ENCODE measurements at regions not wholly inside any gene's neighbourhood (a gene's known extent, or its start where the extent isn't known, plus 50 kb on each side); places are given as distances from the start of the nearest gene placed in this dataset.
"Not testable (repeated sequence)": the region's sequence is repeated elsewhere in the genome, so short reads cannot be mapped to it uniquely, and the experiment has no call there.

- Histone ChIP-seq H3K36me3 (ENCODE audit: insufficient read depth, low read length) (peaks cover 32% of the 10 kb centered on the region), H3K27ac (ENCODE audit: low read depth, low read length) (no peak overlapping the region), H3K79me2 (ENCODE audit: control insufficient read depth, insufficient read depth, low read length, unreplicated experiment) (no peaks in the 10 kb centered on the region), H3K4me1 (ENCODE audit: control insufficient read depth, insufficient read depth, low read length, unreplicated experiment) (peaks cover 16% of the 10 kb centered on the region), H2AFZ (ENCODE audit: low read length, unreplicated experiment) (no peak overlapping the region), H3K4me3 (ENCODE audit: low read depth, low read length) (no peak overlapping the region), H3K27me3 (ENCODE audit: insufficient read depth, low read length) (no peaks in the 10 kb centered on the region)
Observed at GRCh38 chr6:144449911-144450597, 164.9 kb downstream of the UTRN start.

DNA sequence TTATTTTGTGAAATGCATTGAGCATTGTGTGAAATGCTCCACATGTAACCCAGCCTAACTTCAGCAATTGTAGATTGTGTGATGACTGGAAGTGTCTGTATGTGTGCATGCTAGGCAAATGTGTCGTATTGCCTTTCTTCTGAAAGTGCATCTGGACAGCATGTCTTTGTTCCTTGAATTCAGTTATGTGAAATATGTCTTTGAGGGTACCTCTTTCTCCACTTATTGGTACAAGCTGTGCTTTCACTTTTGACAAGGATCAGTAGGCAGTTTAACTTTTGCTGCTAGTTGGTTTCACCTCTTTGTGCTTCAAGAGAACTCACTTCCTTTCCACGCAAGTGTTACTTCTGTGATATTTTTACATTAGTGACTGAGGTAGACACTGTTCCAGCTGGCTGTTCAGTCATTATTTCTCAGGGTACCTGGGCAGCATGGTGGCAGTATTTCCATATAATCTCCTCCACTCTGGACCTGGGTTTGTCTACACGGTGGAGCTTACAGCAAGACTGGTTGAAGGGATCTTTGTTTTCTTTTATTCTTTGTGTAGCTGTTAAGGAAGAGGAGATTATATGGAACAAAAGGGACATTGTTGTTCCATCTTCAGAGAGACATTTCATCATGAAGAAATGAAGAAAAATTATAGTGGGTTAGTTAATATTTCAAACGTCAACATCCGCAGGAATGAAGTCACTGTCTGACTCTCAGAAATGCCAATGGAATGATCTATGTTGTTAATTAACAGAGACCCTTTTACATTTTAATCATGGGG, 175.4 kb downstream of the UTRN start:
- Histone ChIP-seq H3K27ac (ENCODE audit: low read depth, low read length) (no peak overlapping the region), H3K4me3 (ENCODE audit: low read depth, low read length) (no peak overlapping the region), H2AFZ (ENCODE audit: low read length, unreplicated experiment) (no peak overlapping the region), H3K36me3 (ENCODE audit: insufficient read depth, low read length) (peaks cover 28% of the 10 kb centered on the region), H3K79me2 (ENCODE audit: control insufficient read depth, insufficient read depth, low read length, unreplicated experiment) (no peaks in the 10 kb centered on the region), H3K4me1 (ENCODE audit: control insufficient read depth, insufficient read depth, low read length, unreplicated experiment) (no peaks in the 10 kb centered on the region), H3K27me3 (ENCODE audit: insufficient read depth, low read length) (no peaks in the 10 kb centered on the region)

GRCh38 chr6:144462058-144462457, 176.9 kb downstream of the UTRN start:
- no peaks in the 10 kb centered on the region for H3K4me1 ChIP-seq (ENCODE audit: control insufficient read depth, insufficient read depth, low read length, unreplicated experiment)
- no peaks in the 10 kb centered on the region for H3K79me2 ChIP-seq (ENCODE audit: control insufficient read depth, insufficient read depth, low read length, unreplicated experiment)
- peaks cover 33% of the 10 kb centered on the region for H3K36me3 ChIP-seq (ENCODE audit: insufficient read depth, low read length)
- H3K4me3 ChIP-seq (ENCODE audit: low read depth, low read length) = no peak overlapping the region
- no peak overlapping the region for H3K27ac ChIP-seq (ENCODE audit: low read depth, low read length)
- no peak overlapping the region for H2AFZ ChIP-seq (ENCODE audit: low read length, unreplicated experiment)
- H3K27me3 ChIP-seq (ENCODE audit: insufficient read depth, low read length) = no peaks in the 10 kb centered on the region

- Histone ChIP-seq H3K4me1 (ENCODE audit: control insufficient read depth, insufficient read depth, low read length, unreplicated experiment) (no peaks in the 10 kb centered on the region), H2AFZ (ENCODE audit: low read length, unreplicated experiment) (no peak overlapping the region), H3K27me3 (ENCODE audit: insufficient read depth, low read length) (no peaks in the 10 kb centered on the region), H3K4me3 (ENCODE audit: low read depth, low read length) (no peak overlapping the region), H3K79me2 (ENCODE audit: control insufficient read depth, insufficient read depth, low read length, unreplicated experiment) (no peaks in the 10 kb centered on the region), H3K27ac (ENCODE audit: low read depth, low read length) (no peak overlapping the region), H3K36me3 (ENCODE audit: insufficient read depth, low read length) (peaks cover 11% of the 10 kb centered on the region)
Observed at GRCh38 chr6:144466716-144467115, 181.6 kb downstream of the UTRN start.

- Histone ChIP-seq H3K27me3 (ENCODE audit: insufficient read depth, low read length) (no peaks in the 10 kb centered on the region), H3K36me3 (ENCODE audit: insufficient read depth, low read length) (peaks cover 6% of the 10 kb centered on the region), H3K79me2 (ENCODE audit: control insufficient read depth, insufficient read depth, low read length, unreplicated experiment) (no peaks in the 10 kb centered on the region), H3K4me3 (ENCODE audit: low read depth, low read length) (no peak overlapping the region), H3K4me1 (ENCODE audit: control insufficient read depth, insufficient read depth, low read length, unreplicated experiment) (no peaks in the 10 kb centered on the region), H3K27ac (ENCODE audit: low read depth, low read length) (no peak overlapping the region), H2AFZ (ENCODE audit: low read length, unreplicated experiment) (no peak overlapping the region)
Observed at GRCh38 chr6:144467172-144467762, 182.1 kb downstream of the UTRN start.

DNA sequence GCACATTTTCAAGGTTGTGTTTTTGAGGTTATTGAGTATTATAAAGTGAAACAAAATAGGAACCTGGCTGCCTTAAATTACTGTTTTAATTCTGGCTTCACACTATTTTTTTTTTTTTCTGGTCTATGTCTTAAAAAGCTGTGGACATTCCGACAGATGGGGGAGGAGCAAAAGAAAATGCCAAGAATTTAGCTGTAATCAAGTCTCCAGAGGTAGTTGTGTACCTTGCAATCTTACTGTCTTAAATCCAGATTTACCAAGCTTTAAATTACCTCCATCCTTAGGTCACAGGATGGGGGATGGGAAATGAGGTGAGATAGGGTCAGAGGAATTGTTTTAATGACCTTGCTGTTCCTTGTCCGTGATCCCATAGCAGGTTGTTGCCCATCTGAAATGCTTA, 182.8 kb downstream of the UTRN start:
- Histone ChIP-seq H3K4me1 (ENCODE audit: control insufficient read depth, insufficient read depth, low read length, unreplicated experiment) (no peaks in the 10 kb centered on the region), H3K79me2 (ENCODE audit: control insufficient read depth, insufficient read depth, low read length, unreplicated experiment) (no peaks in the 10 kb centered on the region), H3K36me3 (ENCODE audit: insufficient read depth, low read length) (peaks cover 6% of the 10 kb centered on the region), H2AFZ (ENCODE audit: low read length, unreplicated experiment) (no peak overlapping the region), H3K4me3 (ENCODE audit: low read depth, low read length) (no peak overlapping the region), H3K27me3 (ENCODE audit: insufficient read depth, low read length) (no peaks in the 10 kb centered on the region), H3K27ac (ENCODE audit: low read depth, low read length) (no peak overlapping the region)

- Histone ChIP-seq H3K36me3 (ENCODE audit: insufficient read depth, low read length) (peaks cover 11% of the 10 kb centered on the region; the same call in 1 of the 2 replicates), H3K27me3 (ENCODE audit: insufficient read depth, low read length) (no peaks in the 10 kb centered on the region), H3K4me1 (ENCODE audit: control insufficient read depth, insufficient read depth, low read length, unreplicated experiment) (no peaks in the 10 kb centered on the region), H3K79me2 (ENCODE audit: control insufficient read depth, insufficient read depth, low read length, unreplicated experiment) (no peaks in the 10 kb centered on the region), H2AFZ (ENCODE audit: low read length, unreplicated experiment) (no peak overlapping the region), H3K27ac (ENCODE audit: low read depth, low read length) (no peak overlapping the region), H3K4me3 (ENCODE audit: low read depth, low read length) (no peak overlapping the region)
Observed at GRCh38 chr6:144468709-144469108, 183.6 kb downstream of the UTRN start.

DNA sequence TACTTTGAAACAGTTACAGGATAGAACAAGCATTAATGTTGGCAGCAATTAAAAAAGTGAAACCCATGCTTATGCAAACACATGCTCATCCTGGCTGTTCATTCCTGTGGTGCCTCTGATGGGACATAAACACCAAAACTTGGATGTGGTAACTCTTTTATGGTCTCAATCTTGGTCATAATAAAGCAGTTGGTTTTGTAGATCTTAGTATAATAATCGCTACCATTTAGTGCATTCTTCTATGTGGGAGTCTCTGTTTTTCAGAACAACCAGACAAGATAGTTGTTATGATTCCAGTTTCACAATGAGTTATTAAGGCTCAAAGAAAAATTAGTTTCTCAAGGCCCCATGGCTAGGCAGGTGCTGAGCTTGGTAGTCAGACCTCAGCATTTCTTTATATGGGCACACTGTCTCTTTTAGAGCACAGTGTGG, 184.0 kb downstream of the UTRN start:
- H3K36me3 ChIP-seq (ENCODE audit: insufficient read depth, low read length) = peaks cover 12% of the 10 kb centered on the region; the same call in 1 of the 2 replicates
- H3K4me3 ChIP-seq (ENCODE audit: low read depth, low read length) = no peak overlapping the region
- no peak overlapping the region for H3K27ac ChIP-seq (ENCODE audit: low read depth, low read length)

GRCh38 chr6:144470201-144470600, 185.1 kb downstream of the UTRN start:
- H3K36me3 ChIP-seq (ENCODE audit: insufficient read depth, low read length) = peaks cover 12% of the 10 kb centered on the region; the same call in 1 of the 2 replicates
- not testable (repeated sequence) for H2AFZ ChIP-seq (ENCODE audit: low read length, unreplicated experiment); H3K79me2 ChIP-seq (ENCODE audit: control insufficient read depth, insufficient read depth, low read length, unreplicated experiment); H3K27me3 ChIP-seq (ENCODE audit: insufficient read depth, low read length); H3K4me3 ChIP-seq (ENCODE audit: low read depth, low read length); H3K4me1 ChIP-seq (ENCODE audit: control insufficient read depth, insufficient read depth, low read length, unreplicated experiment); H3K27ac ChIP-seq (ENCODE audit: low read depth, low read length)

More for the DNA sequence above, 184.0 kb downstream of the UTRN start:
- Histone ChIP-seq H3K79me2 (ENCODE audit: control insufficient read depth, insufficient read depth, low read length, unreplicated experiment) (no peaks in the 10 kb centered on the region), H3K27me3 (ENCODE audit: insufficient read depth, low read length) (no peaks in the 10 kb centered on the region), H2AFZ (ENCODE audit: low read length, unreplicated experiment) (no peak overlapping the region), H3K4me1 (ENCODE audit: control insufficient read depth, insufficient read depth, low read length, unreplicated experiment) (no peaks in the 10 kb centered on the region)

- H3K4me1 ChIP-seq (ENCODE audit: control insufficient read depth, insufficient read depth, low read length, unreplicated experiment) = no peaks in the 10 kb centered on the region
- no peaks in the 10 kb centered on the region for H3K79me2 ChIP-seq (ENCODE audit: control insufficient read depth, insufficient read depth, low read length, unreplicated experiment)
- H2AFZ ChIP-seq (ENCODE audit: low read length, unreplicated experiment) = no peak overlapping the region
- peaks cover 8% of the 10 kb centered on the region; the same call in 1 of the 2 replicates for H3K36me3 ChIP-seq (ENCODE audit: insufficient read depth, low read length)
- H3K27ac ChIP-seq (ENCODE audit: low read depth, low read length) = no peak overlapping the region
- H3K4me3 ChIP-seq (ENCODE audit: low read depth, low read length) = no peak overlapping the region
- no peaks in the 10 kb centered on the region for H3K27me3 ChIP-seq (ENCODE audit: insufficient read depth, low read length)
Observed at GRCh38 chr6:144471986-144472385, 186.9 kb downstream of the UTRN start.

Measured in ACC112 (cell line).